H1 (cell line): ENCODE measurements at regions not wholly inside any gene's neighbourhood (a gene's known extent, or its start where the extent isn't known, plus 50 kb on each side); places are given as distances from the start of the nearest gene placed in this dataset.

Source experiments
- EP300 ChIP-seq, 2 experiments: IDR thresholded peaks; 1 replicate in 1 of 2; 2 replicates in 1 of 2; pipeline ENCODE4 v1.6.1; 2011 to 2012; ENCODE audit warnings: low read depth in 2 of 2, low read length in 2 of 2, mild to moderate bottlenecking in 2 of 2, borderline replicate concordance in 1 of 2, inconsistent platforms in 1 of 2, moderate library complexity in 1 of 2
- JUND ChIP-seq: IDR thresholded peaks from 2 replicates; pipeline ENCODE4 v1.6.1; 2011; ENCODE audit warnings: mild to moderate bottlenecking, improper control_type of control experiment, low read length
- MAX ChIP-seq: IDR thresholded peaks from 2 replicates; pipeline ENCODE4 v1.6.1; 2012; ENCODE audit warnings: inconsistent platforms
- POLR2A ChIP-seq, 2 experiments: IDR thresholded peaks; 1 replicate in 1 of 2; 2 replicates in 1 of 2; pipeline ENCODE4 v1.6.1; 2011; ENCODE audit warnings: low read depth in 2 of 2, low read length in 2 of 2, mild to moderate bottlenecking in 2 of 2; ENCODE audit errors: control extremely low read depth in 1 of 2
- TCF12 ChIP-seq: IDR thresholded peaks from 2 replicates; pipeline ENCODE4 v1.6.1; 2011; ENCODE audit warnings: low read depth, mild to moderate bottlenecking, low read length
- TEAD4 ChIP-seq: IDR thresholded peaks from 2 replicates; pipeline ENCODE4 v1.6.1; 2012; ENCODE audit warnings: low read depth, low read length, inconsistent platforms, mixed read lengths
- ZNF274 ChIP-seq: IDR thresholded peaks from 2 replicates; pipeline ENCODE4 v1.7.0; 2012; ENCODE audit warnings: low read length, borderline replicate concordance; ENCODE audit errors: extremely low read depth
- TF ChIP-seq, protein P1 (sequence below), 3 experiments: IDR thresholded peaks; 1 replicate in 2 of 3; 2 replicates in 1 of 3; pipeline versions ENCODE4 v1.5.1 to v1.6.1; 2011; ENCODE audit warnings: low read length in 3 of 3, mild to moderate bottlenecking in 3 of 3, inconsistent platforms in 2 of 3, low read depth in 1 of 3, moderate library complexity in 1 of 3; ENCODE audit not compliant: insufficient read depth in 1 of 3; ENCODE audit errors: control extremely low read depth in 1 of 3

DNA sequence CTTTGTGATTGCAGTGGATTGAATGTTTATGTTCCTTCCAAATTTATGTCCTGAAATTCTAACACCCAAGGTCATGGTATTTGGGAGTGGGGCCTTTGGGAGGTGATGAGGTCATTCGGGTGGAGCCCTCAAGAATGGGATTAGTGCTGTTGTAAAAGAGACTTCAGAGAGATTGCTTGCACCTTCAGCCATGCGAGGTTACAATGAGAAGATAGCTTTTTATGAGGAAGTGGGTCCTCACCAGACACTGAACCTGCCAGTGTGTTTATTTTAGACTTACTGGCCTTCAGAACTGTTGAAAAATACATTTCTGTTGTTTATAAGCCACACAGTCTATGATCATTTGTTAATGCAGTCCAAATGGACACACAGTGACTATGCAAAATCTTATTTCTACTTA, 161.0 kb upstream of the GPRIN3 start:
- TF ChIP-seq MAX (no peak), POLR2A (IDR thresholded peaks at IDR 0.05; ENCODE audit: control extremely low read depth in 1 of 2, low read depth in 2 of 2, low read length in 2 of 2) (no peak), EP300 (IDR thresholded peaks at IDR 0.05; ENCODE audit: borderline replicate concordance in 1 of 2, low read depth in 2 of 2, low read length in 2 of 2) (no peak), JUND (no peak), TEAD4 (no peak), ZNF274 (no peak), TCF12 (no peak)
- TF ChIP-seq, protein P1, sequence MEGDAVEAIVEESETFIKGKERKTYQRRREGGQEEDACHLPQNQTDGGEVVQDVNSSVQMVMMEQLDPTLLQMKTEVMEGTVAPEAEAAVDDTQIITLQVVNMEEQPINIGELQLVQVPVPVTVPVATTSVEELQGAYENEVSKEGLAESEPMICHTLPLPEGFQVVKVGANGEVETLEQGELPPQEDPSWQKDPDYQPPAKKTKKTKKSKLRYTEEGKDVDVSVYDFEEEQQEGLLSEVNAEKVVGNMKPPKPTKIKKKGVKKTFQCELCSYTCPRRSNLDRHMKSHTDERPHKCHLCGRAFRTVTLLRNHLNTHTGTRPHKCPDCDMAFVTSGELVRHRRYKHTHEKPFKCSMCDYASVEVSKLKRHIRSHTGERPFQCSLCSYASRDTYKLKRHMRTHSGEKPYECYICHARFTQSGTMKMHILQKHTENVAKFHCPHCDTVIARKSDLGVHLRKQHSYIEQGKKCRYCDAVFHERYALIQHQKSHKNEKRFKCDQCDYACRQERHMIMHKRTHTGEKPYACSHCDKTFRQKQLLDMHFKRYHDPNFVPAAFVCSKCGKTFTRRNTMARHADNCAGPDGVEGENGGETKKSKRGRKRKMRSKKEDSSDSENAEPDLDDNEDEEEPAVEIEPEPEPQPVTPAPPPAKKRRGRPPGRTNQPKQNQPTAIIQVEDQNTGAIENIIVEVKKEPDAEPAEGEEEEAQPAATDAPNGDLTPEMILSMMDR (IDR thresholded peaks at IDR 0.05; ENCODE audit: control extremely low read depth in 1 of 3, insufficient read depth in 1 of 3, low read depth in 1 of 3, low read length in 3 of 3): no peak
